Left lung (tissue), 4 donors: ENCODE measurements at regions not wholly inside any gene's neighbourhood (a gene's known extent, or its start where the extent isn't known, plus 50 kb on each side); places are given as distances from the start of the nearest gene placed in this dataset.
"Not testable (repeated sequence)": the region's sequence is repeated elsewhere in the genome, so short reads cannot be mapped to it uniquely, and the experiment has no call there.

Source experiments
- ATAC-seq: fragments of 200-7000 bp; cut with Tn5 transposase; one replicate; pipeline ENCODE4 v1.9.1; 2020; ENCODE audit warnings: moderate library complexity
- DNase-seq, 4 donors: peaks; one replicate each; pipeline ENCODE4 v3.0.0-alpha.2; 2013 to 2020
- H3K27ac ChIP-seq, 2 donors: fragments of 200-600 bp; sonication (generic) in 1 of 2; one replicate each; pipeline versions ENCODE4 v1.5.0 to v1.8.0; 2020 to 2021
- H3K27me3 ChIP-seq, 2 donors: fragments of 200-600 bp; sonication (generic) in 1 of 2; one replicate each; pipeline versions ENCODE4 v1.5.0 to v1.8.0; 2020 to 2021
- H3K36me3 ChIP-seq, 2 donors: fragments of 200-600 bp; sonication (generic) in 1 of 2; one replicate each; pipeline versions ENCODE4 v1.5.0 to v1.8.0; 2020 to 2021
- H3K4me1 ChIP-seq, 2 donors: fragments of 200-600 bp; one replicate each; pipeline ENCODE4 v1.8.0; 2021
- H3K4me3 ChIP-seq, 2 donors: fragments of 200-600 bp; sonication (generic) in 1 of 2; one replicate each; pipeline versions ENCODE4 v1.5.0 to v1.8.0; 2020 to 2021; ENCODE audit warnings: mild to moderate bottlenecking in 1 of 2
- H3K9me3 ChIP-seq, 2 donors: fragments of 200-600 bp; sonication (generic) in 1 of 2; one replicate each; pipeline versions ENCODE4 v1.5.0 to v1.8.0; 2020 to 2021
- intact Hi-C, 2 donors: fragments of 100-400 bp; cut with DNase I; formaldehyde crosslinking; loops; one replicate each; pipeline versions ENCODE4 v1.11.2 to v1.14.2; 2022
- TF ChIP-seq, protein P1 (sequence below), 2 donors: fragments of 200-600 bp; sonication (generic) in 1 of 2; IDR thresholded peaks; one replicate each; pipeline versions ENCODE4 v1.5.0 to v1.8.0; 2021; ENCODE audit warnings: antibody characterized with exemption in 2 of 2
- donor health status: DM: no; HTN: yes; CAD: no.
- donor health status: DM: no; HTN: no; CAD: no.

- Histone ChIP-seq H3K36me3 (no peaks in the 10 kb centered on the region), H3K27ac (no peak overlapping the region), H3K9me3 (peaks cover 0 to 13% of the 10 kb centered on the region in 2 donors), H3K4me3 (no peak overlapping the region), H3K4me1 (no peaks in the 10 kb centered on the region), H3K27me3 (no peaks in the 10 kb centered on the region)
- DNase-seq (no peak), ATAC-seq (no peak)
- TF ChIP-seq, protein P1, sequence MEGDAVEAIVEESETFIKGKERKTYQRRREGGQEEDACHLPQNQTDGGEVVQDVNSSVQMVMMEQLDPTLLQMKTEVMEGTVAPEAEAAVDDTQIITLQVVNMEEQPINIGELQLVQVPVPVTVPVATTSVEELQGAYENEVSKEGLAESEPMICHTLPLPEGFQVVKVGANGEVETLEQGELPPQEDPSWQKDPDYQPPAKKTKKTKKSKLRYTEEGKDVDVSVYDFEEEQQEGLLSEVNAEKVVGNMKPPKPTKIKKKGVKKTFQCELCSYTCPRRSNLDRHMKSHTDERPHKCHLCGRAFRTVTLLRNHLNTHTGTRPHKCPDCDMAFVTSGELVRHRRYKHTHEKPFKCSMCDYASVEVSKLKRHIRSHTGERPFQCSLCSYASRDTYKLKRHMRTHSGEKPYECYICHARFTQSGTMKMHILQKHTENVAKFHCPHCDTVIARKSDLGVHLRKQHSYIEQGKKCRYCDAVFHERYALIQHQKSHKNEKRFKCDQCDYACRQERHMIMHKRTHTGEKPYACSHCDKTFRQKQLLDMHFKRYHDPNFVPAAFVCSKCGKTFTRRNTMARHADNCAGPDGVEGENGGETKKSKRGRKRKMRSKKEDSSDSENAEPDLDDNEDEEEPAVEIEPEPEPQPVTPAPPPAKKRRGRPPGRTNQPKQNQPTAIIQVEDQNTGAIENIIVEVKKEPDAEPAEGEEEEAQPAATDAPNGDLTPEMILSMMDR (IDR thresholded peaks at IDR 0.05), result no peak
- intact Hi-C loops, result no loop called here
Observed at GRCh38 chr13:62171697-62172096, 756.0 kb upstream of the PCDH20 start.

DNA sequence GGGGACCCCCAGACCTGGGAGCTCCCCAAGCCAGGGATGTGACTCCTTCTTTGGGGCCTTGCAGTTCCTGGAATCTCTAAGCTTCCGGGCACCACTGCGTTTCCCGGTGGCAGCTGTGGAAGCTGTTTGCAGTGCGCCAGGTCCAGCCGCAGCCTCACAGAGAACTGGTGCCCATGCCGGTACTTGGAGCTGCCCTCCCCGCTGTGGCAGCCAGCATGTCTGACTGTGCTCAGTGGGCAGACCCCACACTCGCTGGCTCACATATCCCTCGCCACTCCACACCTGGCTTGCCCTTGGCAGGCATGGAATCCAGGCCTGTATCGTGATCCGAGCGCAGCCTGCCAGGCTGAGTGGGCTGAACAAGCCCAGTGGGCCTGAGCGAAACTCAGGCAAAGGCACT lies 753.2 kb upstream of the PCDH20 start:
- Histone ChIP-seq H3K36me3 (no peaks in the 10 kb centered on the region), H3K27me3 (no peaks in the 10 kb centered on the region), H3K4me3 (no peak overlapping the region), H3K4me1 (no peaks in the 10 kb centered on the region), H3K27ac (no peak overlapping the region), H3K9me3 (peaks cover 0 to 19% of the 10 kb centered on the region in 2 donors)
- TF ChIP-seq, protein P1 (IDR thresholded peaks at IDR 0.05), result no peak
- DNase-seq, result peak in 1 of 4 donors; percentile 66
- no peak for ATAC-seq
- intact Hi-C loops, result no loop called here

- intact Hi-C loops, result no loop called here
- Histone ChIP-seq H3K27ac (no peak overlapping the region), H3K27me3 (no peaks in the 10 kb centered on the region), H3K9me3 (peaks cover 0 to 19% of the 10 kb centered on the region in 2 donors), H3K4me1 (no peaks in the 10 kb centered on the region), H3K36me3 (no peaks in the 10 kb centered on the region), H3K4me3 (no peak overlapping the region)
- TF ChIP-seq, protein P1 (IDR thresholded peaks at IDR 0.05), result no peak
- DNase-seq (no peak), ATAC-seq (no peak)
Observed at GRCh38 chr13:62167650-62168172, 752.1 kb upstream of the PCDH20 start.

DNA sequence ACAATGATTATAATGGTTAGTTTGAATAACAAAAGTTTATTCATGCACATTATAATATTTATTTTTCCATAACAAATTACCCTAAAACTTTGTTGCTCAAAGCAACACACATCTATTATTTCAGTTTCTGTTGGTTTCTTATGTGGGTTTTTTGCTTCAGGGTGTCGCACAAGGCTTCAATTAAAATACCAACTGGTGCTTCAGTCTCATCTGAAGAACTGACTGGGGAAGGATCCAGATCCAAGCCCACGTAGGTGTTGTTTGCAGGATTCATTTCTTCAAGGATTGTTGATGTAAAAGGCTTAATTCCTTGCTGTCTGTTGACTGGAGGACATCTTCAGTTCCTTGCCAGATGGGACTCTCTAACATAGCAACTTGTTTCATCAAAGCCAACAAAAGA lies 747.2 kb upstream of the PCDH20 start:
- Histone ChIP-seq H3K4me3 (no peak overlapping the region), H3K27me3 (no peaks in the 10 kb centered on the region), H3K36me3 (no peaks in the 10 kb centered on the region), H3K9me3 (peaks cover 0 to 11% of the 10 kb centered on the region in 2 donors), H3K4me1 (no peaks in the 10 kb centered on the region), H3K27ac (no peak overlapping the region)
- no peak for ATAC-seq
- no peak for DNase-seq
- TF ChIP-seq, protein P1 (IDR thresholded peaks at IDR 0.05), result no peak
- intact Hi-C loops, result no loop called here

GRCh38 chr13:62158520-62158919 lies 742.9 kb upstream of the PCDH20 start:
- Histone ChIP-seq H3K9me3 (peaks cover 0 to 18% of the 10 kb centered on the region in 2 donors), H3K27ac (no peak overlapping the region), H3K36me3 (no peaks in the 10 kb centered on the region), H3K4me3 (no peak overlapping the region), H3K4me1 (no peaks in the 10 kb centered on the region), H3K27me3 (no peaks in the 10 kb centered on the region)
- TF ChIP-seq, protein P1 (IDR thresholded peaks at IDR 0.05), result no peak
- intact Hi-C loops, result no loop called here
- no peak for DNase-seq
- ATAC-seq, result no peak

- H3K27me3 ChIP-seq, ATAC-seq, intact Hi-C loops, H3K36me3 ChIP-seq, H3K27ac ChIP-seq, H3K4me1 ChIP-seq, H3K4me3 ChIP-seq, DNase-seq: not testable (repeated sequence)
- peaks cover 0 to 57% of the 10 kb centered on the region in 2 donors for H3K9me3 ChIP-seq
Observed at GRCh38 chr13:62151724-62152123, 736.1 kb upstream of the PCDH20 start.
